ENCODE measurements at regions not wholly inside any gene's neighbourhood (a gene's known extent, or its start where the extent isn't known, plus 50 kb on each side); places are given as distances from the start of the nearest gene placed in this dataset.

DNA sequence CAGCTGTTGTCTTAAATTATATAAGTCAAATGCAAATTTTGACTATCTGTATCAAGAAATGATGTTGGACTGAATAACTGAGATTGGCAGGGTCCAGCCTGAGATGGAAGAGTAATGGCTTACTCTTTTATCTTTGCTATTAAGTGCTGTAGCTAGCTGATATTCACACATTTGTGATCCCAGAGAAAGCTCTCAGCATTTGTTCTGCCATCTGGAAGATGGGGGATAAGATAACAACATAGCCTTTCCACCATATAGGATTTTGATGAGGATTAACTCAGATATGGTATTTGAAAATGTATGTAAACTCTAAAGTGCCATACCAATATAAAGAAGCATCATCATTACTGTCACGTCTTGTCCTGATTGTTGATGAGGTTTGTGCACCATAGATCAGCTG is 1063.2 kb upstream of the TENM4 start:
- TF ChIP-seq, protein P1, sequence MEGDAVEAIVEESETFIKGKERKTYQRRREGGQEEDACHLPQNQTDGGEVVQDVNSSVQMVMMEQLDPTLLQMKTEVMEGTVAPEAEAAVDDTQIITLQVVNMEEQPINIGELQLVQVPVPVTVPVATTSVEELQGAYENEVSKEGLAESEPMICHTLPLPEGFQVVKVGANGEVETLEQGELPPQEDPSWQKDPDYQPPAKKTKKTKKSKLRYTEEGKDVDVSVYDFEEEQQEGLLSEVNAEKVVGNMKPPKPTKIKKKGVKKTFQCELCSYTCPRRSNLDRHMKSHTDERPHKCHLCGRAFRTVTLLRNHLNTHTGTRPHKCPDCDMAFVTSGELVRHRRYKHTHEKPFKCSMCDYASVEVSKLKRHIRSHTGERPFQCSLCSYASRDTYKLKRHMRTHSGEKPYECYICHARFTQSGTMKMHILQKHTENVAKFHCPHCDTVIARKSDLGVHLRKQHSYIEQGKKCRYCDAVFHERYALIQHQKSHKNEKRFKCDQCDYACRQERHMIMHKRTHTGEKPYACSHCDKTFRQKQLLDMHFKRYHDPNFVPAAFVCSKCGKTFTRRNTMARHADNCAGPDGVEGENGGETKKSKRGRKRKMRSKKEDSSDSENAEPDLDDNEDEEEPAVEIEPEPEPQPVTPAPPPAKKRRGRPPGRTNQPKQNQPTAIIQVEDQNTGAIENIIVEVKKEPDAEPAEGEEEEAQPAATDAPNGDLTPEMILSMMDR (IDR thresholded peaks at IDR 0.05), result no peak
- TF ChIP-seq POLR2A (IDR thresholded peaks at IDR 0.05), result no peak

Data from sigmoid colon (tissue), 3 donors.